ENCODE measurements at regions not wholly inside any gene's neighbourhood (a gene's known extent, or its start where the extent isn't known, plus 50 kb on each side); places are given as distances from the start of the nearest gene placed in this dataset.

DNA sequence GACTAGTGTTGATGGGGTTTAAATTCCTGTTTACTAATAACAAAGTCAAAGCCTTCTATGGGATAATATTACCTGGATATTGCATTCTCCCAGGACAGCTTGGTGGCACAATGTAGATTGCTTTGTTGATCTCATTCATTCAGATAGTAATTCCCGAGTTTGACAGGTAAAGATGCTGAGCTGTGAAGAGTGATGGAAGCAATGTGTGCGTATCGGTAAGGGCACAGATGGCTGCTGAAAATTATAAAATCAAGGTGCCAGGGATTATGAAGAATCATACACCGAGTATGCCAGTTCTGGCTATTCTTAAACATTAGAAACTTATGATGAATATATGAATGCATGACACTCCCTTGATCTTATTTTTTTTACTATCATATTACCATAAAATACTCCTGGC lies 100.6 kb upstream of the CNTNAP4 start:
- WGBS (ENCODE audit: low lambda C conversion rate, missing lambda C conversion rate), result 94% methylated on average over 4 of the region's 4 CpGs
- Histone ChIP-seq H2AFZ (no peak overlapping the region), H4K20me1 (ENCODE audit: insufficient read depth, poor library complexity, severe bottlenecking) (no peaks in the 10 kb centered on the region), H3K9me2 (replicated peaks; ENCODE audit: insufficient read depth) (no peaks in the 10 kb centered on the region), H3K4me3 (no peak overlapping the region), H3K4me2 (no peak overlapping the region), H3K36me3 (replicated peaks; ENCODE audit: insufficient read depth, low read depth) (no peaks in the 10 kb centered on the region), H3K4me1 (ENCODE audit: insufficient read depth) (no peaks in the 10 kb centered on the region), H3K79me2 (no peaks in the 10 kb centered on the region), H3K9me3 (ENCODE audit: low read depth) (peaks cover 7% of the 10 kb centered on the region), H3K27ac (no peak overlapping the region), H3K27me3 (no peaks in the 10 kb centered on the region)
- DNase-seq (ENCODE audit: low spot score), result no peak
- no peak for TF ChIP-seq EZH2 (IDR thresholded peaks at IDR 0.05; ENCODE audit: borderline replicate concordance)
- TF ChIP-seq, protein P1, sequence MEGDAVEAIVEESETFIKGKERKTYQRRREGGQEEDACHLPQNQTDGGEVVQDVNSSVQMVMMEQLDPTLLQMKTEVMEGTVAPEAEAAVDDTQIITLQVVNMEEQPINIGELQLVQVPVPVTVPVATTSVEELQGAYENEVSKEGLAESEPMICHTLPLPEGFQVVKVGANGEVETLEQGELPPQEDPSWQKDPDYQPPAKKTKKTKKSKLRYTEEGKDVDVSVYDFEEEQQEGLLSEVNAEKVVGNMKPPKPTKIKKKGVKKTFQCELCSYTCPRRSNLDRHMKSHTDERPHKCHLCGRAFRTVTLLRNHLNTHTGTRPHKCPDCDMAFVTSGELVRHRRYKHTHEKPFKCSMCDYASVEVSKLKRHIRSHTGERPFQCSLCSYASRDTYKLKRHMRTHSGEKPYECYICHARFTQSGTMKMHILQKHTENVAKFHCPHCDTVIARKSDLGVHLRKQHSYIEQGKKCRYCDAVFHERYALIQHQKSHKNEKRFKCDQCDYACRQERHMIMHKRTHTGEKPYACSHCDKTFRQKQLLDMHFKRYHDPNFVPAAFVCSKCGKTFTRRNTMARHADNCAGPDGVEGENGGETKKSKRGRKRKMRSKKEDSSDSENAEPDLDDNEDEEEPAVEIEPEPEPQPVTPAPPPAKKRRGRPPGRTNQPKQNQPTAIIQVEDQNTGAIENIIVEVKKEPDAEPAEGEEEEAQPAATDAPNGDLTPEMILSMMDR (IDR thresholded peaks at IDR 0.05; ENCODE audit: poor library complexity), result no peak
- TF ChIP-seq EZH2phosphoT487 (IDR thresholded peaks at IDR 0.05; ENCODE audit: low read depth, severe bottlenecking, unreplicated experiment), result no peak

DNA sequence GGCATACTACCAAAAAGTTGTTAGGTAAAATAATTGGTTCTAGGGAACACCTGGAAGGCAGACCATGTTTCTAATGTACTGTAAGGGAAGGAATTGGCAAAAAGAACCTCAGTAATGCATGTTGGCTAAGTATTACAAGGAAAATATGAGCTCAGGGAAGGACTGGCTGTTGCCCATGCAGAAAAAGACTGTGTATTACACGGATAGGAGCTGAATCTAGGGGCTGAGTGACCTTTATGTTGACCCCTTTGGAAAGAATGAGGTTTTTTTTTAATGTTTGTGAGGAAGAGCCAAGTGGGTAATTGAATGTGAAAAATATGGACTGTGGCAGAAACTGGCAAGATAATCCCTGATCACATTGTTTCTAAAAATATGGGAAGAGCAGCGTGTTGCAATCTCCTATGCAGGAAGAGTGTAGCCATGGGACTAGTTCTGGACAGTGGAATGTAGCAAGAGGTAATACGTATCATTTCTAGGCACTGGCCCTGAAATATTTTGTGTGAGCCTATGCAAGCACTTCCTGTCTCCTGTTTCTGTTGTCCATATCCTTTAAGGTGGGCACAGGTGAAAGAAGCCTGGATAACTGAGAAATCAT lies 95.1 kb upstream of the CNTNAP4 start:
- no peak overlapping the region for H3K27ac ChIP-seq
- 85% methylated on average over 3 of the region's 3 CpGs for WGBS (ENCODE audit: low lambda C conversion rate, missing lambda C conversion rate)
- no peaks in the 10 kb centered on the region for H4K20me1 ChIP-seq (ENCODE audit: insufficient read depth, poor library complexity, severe bottlenecking)
- no peak for DNase-seq (ENCODE audit: low spot score)
- no peaks in the 10 kb centered on the region for H3K27me3 ChIP-seq
- no peak overlapping the region for H3K4me3 ChIP-seq
- no peaks in the 10 kb centered on the region for H3K79me2 ChIP-seq
- no peak overlapping the region for H2AFZ ChIP-seq
- TF ChIP-seq EZH2 (IDR thresholded peaks at IDR 0.05; ENCODE audit: borderline replicate concordance) (no peak), EZH2phosphoT487 (IDR thresholded peaks at IDR 0.05; ENCODE audit: low read depth, severe bottlenecking, unreplicated experiment) (no peak)
- TF ChIP-seq, protein P1 (IDR thresholded peaks at IDR 0.05; ENCODE audit: poor library complexity), result no peak
- no peaks in the 10 kb centered on the region for H3K9me3 ChIP-seq (ENCODE audit: low read depth)
- no peaks in the 10 kb centered on the region for H3K36me3 ChIP-seq (replicated peaks; ENCODE audit: insufficient read depth, low read depth)
- no peaks in the 10 kb centered on the region for H3K4me1 ChIP-seq (ENCODE audit: insufficient read depth)
- no peaks in the 10 kb centered on the region for H3K9me2 ChIP-seq (replicated peaks; ENCODE audit: insufficient read depth)
- H3K4me2 ChIP-seq, result no peak overlapping the region

DNA sequence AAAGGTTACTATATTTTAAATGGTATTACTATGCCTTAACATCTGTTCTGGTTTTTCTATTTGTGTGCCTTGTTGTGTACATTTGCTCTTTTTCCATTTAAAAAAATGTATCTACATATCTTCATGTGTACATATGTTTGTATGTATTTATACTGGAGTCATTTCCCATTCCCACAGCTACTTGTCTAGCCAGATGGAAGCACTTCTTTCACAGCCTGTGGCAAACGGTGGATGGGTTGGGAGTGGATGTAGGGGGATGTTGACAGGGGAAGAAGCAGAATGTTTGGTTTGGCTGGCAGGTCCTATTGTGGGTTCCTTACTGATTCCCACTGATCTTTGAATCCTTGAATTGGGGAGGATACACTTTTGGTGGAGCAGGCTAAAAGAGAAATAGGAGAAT lies 93.6 kb upstream of the CNTNAP4 start:
- 82% methylated on average over 1 of the region's 1 CpG for whole genome bisulfite sequencing (ENCODE audit: low lambda C conversion rate, missing lambda C conversion rate)
- Histone ChIP-seq H3K36me3 (replicated peaks; ENCODE audit: insufficient read depth, low read depth) (no peaks in the 10 kb centered on the region), H3K4me3 (no peak overlapping the region), H3K9me2 (replicated peaks; ENCODE audit: insufficient read depth) (no peaks in the 10 kb centered on the region), H3K9me3 (ENCODE audit: low read depth) (no peaks in the 10 kb centered on the region), H3K4me2 (no peak overlapping the region), H4K20me1 (ENCODE audit: insufficient read depth, poor library complexity, severe bottlenecking) (no peaks in the 10 kb centered on the region), H3K4me1 (ENCODE audit: insufficient read depth) (no peaks in the 10 kb centered on the region), H3K79me2 (no peaks in the 10 kb centered on the region), H3K27me3 (no peaks in the 10 kb centered on the region), H3K27ac (no peak overlapping the region), H2AFZ (no peak overlapping the region)
- DNase-seq (ENCODE audit: low spot score), result no peak
- TF ChIP-seq EZH2phosphoT487 (IDR thresholded peaks at IDR 0.05; ENCODE audit: low read depth, severe bottlenecking, unreplicated experiment) (no peak), EZH2 (IDR thresholded peaks at IDR 0.05; ENCODE audit: borderline replicate concordance) (no peak)
- TF ChIP-seq, protein P1 (IDR thresholded peaks at IDR 0.05; ENCODE audit: poor library complexity), result no peak

Measured in hepatocyte (in vitro differentiated cells).